ENCODE measurements at regions not wholly inside any gene's neighbourhood (a gene's known extent, or its start where the extent isn't known, plus 50 kb on each side); places are given as distances from the start of the nearest gene placed in this dataset.
"Not testable (repeated sequence)": the region's sequence is repeated elsewhere in the genome, so short reads cannot be mapped to it uniquely, and the experiment has no call there.

DNA sequence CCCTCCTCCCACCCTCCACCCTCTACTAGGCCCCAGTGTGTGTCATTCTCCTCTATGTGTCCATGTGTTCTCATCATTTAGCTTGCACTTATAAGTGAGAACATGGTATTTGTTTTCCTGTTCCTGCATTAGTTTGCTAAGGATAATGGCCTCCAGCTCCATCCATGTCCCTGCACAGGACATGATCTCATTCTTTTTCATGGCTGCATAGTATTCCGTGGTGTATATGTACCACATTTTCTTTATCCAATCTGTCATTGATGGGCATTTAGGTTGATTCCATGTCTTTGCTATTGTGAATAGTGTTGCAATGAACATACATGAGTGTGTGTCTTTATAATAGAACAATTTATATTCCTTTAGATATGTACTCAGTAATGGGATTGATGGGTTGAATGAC is 148.7 kb upstream of the CXorf66 start:
- TF ChIP-seq, protein P1, sequence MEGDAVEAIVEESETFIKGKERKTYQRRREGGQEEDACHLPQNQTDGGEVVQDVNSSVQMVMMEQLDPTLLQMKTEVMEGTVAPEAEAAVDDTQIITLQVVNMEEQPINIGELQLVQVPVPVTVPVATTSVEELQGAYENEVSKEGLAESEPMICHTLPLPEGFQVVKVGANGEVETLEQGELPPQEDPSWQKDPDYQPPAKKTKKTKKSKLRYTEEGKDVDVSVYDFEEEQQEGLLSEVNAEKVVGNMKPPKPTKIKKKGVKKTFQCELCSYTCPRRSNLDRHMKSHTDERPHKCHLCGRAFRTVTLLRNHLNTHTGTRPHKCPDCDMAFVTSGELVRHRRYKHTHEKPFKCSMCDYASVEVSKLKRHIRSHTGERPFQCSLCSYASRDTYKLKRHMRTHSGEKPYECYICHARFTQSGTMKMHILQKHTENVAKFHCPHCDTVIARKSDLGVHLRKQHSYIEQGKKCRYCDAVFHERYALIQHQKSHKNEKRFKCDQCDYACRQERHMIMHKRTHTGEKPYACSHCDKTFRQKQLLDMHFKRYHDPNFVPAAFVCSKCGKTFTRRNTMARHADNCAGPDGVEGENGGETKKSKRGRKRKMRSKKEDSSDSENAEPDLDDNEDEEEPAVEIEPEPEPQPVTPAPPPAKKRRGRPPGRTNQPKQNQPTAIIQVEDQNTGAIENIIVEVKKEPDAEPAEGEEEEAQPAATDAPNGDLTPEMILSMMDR (IDR thresholded peaks at IDR 0.05; ENCODE audit: low read length), result not testable (repeated sequence)
- TF ChIP-seq EZH2 (IDR thresholded peaks at IDR 0.05; ENCODE audit: borderline replicate concordance, low read length), result not testable (repeated sequence)
